ENCODE measurements at regions not wholly inside any gene's neighbourhood (a gene's known extent, or its start where the extent isn't known, plus 50 kb on each side); places are given as distances from the start of the nearest gene placed in this dataset.

- TF ChIP-seq SREBF1 (IDR thresholded peaks at IDR 0.05; ENCODE audit: borderline replicate concordance, low read depth, low read length) (no peak), FOXM1 (IDR thresholded peaks at IDR 0.05; ENCODE audit: low read depth) (no peak), FOXM1 (CRISPR knock-in tag; IDR thresholded peaks at IDR 0.05; ENCODE audit: low read depth) (no peak), SMC3 (conservative IDR thresholded peaks at IDR 0.05; ENCODE audit: insufficient read depth, low read depth, low read length) (peak; percentile 98), DDX20 (tag; IDR thresholded peaks at IDR 0.05; ENCODE audit: low read depth) (no peak), HLTF (IDR thresholded peaks at IDR 0.05) (no peak), MAFK (IDR thresholded peaks at IDR 0.05; ENCODE audit: low read length) (0 out of 2 replicates have a peak, but pooled peaks have one; percentile 10), SREBF2 (CRISPR knock-in tag; IDR thresholded peaks at IDR 0.05) (no peak), ATF1 (CRISPR knock-in tag; IDR thresholded peaks at IDR 0.05) (no peak), ATF1 (tag; IDR thresholded peaks at IDR 0.05) (peak; percentile 13; the same call in 1 of the 2 replicates), ZNF282 (CRISPR knock-in tag; IDR thresholded peaks at IDR 0.05) (no peak)
- TF ChIP-seq, protein P1, sequence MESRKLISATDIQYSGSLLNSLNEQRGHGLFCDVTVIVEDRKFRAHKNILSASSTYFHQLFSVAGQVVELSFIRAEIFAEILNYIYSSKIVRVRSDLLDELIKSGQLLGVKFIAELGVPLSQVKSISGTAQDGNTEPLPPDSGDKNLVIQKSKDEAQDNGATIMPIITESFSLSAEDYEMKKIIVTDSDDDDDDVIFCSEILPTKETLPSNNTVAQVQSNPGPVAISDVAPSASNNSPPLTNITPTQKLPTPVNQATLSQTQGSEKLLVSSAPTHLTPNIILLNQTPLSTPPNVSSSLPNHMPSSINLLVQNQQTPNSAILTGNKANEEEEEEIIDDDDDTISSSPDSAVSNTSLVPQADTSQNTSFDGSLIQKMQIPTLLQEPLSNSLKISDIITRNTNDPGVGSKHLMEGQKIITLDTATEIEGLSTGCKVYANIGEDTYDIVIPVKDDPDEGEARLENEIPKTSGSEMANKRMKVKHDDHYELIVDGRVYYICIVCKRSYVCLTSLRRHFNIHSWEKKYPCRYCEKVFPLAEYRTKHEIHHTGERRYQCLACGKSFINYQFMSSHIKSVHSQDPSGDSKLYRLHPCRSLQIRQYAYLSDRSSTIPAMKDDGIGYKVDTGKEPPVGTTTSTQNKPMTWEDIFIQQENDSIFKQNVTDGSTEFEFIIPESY (CRISPR knock-in tag; IDR thresholded peaks at IDR 0.05) = no peak
- TF ChIP-seq, protein P2, sequence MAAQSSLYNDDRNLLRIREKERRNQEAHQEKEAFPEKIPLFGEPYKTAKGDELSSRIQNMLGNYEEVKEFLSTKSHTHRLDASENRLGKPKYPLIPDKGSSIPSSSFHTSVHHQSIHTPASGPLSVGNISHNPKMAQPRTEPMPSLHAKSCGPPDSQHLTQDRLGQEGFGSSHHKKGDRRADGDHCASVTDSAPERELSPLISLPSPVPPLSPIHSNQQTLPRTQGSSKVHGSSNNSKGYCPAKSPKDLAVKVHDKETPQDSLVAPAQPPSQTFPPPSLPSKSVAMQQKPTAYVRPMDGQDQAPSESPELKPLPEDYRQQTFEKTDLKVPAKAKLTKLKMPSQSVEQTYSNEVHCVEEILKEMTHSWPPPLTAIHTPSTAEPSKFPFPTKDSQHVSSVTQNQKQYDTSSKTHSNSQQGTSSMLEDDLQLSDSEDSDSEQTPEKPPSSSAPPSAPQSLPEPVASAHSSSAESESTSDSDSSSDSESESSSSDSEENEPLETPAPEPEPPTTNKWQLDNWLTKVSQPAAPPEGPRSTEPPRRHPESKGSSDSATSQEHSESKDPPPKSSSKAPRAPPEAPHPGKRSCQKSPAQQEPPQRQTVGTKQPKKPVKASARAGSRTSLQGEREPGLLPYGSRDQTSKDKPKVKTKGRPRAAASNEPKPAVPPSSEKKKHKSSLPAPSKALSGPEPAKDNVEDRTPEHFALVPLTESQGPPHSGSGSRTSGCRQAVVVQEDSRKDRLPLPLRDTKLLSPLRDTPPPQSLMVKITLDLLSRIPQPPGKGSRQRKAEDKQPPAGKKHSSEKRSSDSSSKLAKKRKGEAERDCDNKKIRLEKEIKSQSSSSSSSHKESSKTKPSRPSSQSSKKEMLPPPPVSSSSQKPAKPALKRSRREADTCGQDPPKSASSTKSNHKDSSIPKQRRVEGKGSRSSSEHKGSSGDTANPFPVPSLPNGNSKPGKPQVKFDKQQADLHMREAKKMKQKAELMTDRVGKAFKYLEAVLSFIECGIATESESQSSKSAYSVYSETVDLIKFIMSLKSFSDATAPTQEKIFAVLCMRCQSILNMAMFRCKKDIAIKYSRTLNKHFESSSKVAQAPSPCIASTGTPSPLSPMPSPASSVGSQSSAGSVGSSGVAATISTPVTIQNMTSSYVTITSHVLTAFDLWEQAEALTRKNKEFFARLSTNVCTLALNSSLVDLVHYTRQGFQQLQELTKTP (IDR thresholded peaks at IDR 0.05; ENCODE audit: low read depth in 1 of 2, partially characterized antibody in 2 of 2) = no peak
- TF ChIP-seq, protein P3, sequence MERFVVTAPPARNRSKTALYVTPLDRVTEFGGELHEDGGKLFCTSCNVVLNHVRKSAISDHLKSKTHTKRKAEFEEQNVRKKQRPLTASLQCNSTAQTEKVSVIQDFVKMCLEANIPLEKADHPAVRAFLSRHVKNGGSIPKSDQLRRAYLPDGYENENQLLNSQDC (CRISPR knock-in tag; IDR thresholded peaks at IDR 0.05) = no peak
- TF ChIP-seq, protein P4, sequence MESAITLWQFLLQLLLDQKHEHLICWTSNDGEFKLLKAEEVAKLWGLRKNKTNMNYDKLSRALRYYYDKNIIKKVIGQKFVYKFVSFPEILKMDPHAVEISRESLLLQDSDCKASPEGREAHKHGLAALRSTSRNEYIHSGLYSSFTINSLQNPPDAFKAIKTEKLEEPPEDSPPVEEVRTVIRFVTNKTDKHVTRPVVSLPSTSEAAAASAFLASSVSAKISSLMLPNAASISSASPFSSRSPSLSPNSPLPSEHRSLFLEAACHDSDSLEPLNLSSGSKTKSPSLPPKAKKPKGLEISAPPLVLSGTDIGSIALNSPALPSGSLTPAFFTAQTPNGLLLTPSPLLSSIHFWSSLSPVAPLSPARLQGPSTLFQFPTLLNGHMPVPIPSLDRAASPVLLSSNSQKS (CRISPR knock-in tag; IDR thresholded peaks at IDR 0.05) = no peak
- TF ChIP-seq, protein P5, sequence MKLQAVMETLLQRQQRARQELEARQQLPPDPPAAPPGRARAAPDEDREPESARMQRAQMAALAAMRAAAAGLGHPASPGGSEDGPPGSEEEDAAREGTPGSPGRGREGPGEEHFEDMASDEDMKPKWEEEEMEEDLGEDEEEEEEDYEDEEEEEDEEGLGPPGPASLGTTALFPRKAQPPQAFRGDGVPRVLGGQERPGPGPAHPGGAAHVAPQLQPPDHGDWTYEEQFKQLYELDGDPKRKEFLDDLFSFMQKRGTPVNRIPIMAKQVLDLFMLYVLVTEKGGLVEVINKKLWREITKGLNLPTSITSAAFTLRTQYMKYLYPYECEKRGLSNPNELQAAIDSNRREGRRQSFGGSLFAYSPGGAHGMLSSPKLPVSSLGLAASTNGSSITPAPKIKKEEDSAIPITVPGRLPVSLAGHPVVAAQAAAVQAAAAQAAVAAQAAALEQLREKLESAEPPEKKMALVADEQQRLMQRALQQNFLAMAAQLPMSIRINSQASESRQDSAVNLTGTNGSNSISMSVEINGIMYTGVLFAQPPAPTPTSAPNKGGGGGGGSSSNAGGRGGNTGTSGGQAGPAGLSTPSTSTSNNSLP (IDR thresholded peaks at IDR 0.05; ENCODE audit: borderline replicate concordance, low read depth, low read length) = no peak
- TF ChIP-seq, protein P6, sequence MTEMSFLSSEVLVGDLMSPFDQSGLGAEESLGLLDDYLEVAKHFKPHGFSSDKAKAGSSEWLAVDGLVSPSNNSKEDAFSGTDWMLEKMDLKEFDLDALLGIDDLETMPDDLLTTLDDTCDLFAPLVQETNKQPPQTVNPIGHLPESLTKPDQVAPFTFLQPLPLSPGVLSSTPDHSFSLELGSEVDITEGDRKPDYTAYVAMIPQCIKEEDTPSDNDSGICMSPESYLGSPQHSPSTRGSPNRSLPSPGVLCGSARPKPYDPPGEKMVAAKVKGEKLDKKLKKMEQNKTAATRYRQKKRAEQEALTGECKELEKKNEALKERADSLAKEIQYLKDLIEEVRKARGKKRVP (CRISPR knock-in tag; IDR thresholded peaks at IDR 0.05) = no peak
Measured at GRCh38 chr21:38733972-38734546, 71.7 kb upstream of the ETS2 start (continued).
